Ovary (tissue), 3 donors: ENCODE measurements at regions not wholly inside any gene's neighbourhood (a gene's known extent, or its start where the extent isn't known, plus 50 kb on each side); places are given as distances from the start of the nearest gene placed in this dataset.
"Not testable (repeated sequence)": the region's sequence is repeated elsewhere in the genome, so short reads cannot be mapped to it uniquely, and the experiment has no call there.

Experiments used
- CTCF ChIP-seq, 3 donors: fragments of 450-650 bp in 2 of 3; fragments of 200-600 bp in 1 of 3; IDR thresholded peaks; one replicate each; pipeline versions ENCODE4 v1.5.1 to v1.8.0; 2016 to 2022; ENCODE audit warnings: antibody characterized with exemption in 3 of 3, mild to moderate bottlenecking in 1 of 3
- POLR2A ChIP-seq: fragments of 450-650 bp; IDR thresholded peaks from one replicate; pipeline ENCODE4 v1.6.1; 2017; ENCODE audit warnings: antibody characterized with exemption, mild to moderate bottlenecking, moderate library complexity
- donor health status: DM: no; HTN: no; CAD: no.

- not testable (repeated sequence) for TF ChIP-seq POLR2A; CTCF (IDR thresholded peaks at IDR 0.05)
Measured at GRCh38 chr18:22068784-22069183, 100.6 kb upstream of the GATA6 start.
